ENCODE measurements at regions not wholly inside any gene's neighbourhood (a gene's known extent, or its start where the extent isn't known, plus 50 kb on each side); places are given as distances from the start of the nearest gene placed in this dataset.

GRCh38 chr20:24772667-24773066 lies 176.4 kb upstream of the CST7 start:
- Histone ChIP-seq H3K4me3 (no peak overlapping the region), H3F3A (ENCODE audit: insufficient read depth, low read depth) (peaks cover 11% of the 10 kb centered on the region; the same call in 1 of the 2 replicates), H3K27ac (no peak overlapping the region), H3K4me2 (no peak overlapping the region), H3K9me2 (ENCODE audit: insufficient read depth) (no peaks in the 10 kb centered on the region), H3K27me3 (ENCODE audit: insufficient read depth, low read depth) (no peaks in the 10 kb centered on the region), H2AFZ (no peak overlapping the region), H3K9me3 (ENCODE audit: insufficient read depth, low read depth) (peaks cover 4% of the 10 kb centered on the region; the same call in 1 of the 2 replicates), H3K36me3 (ENCODE audit: low read depth) (no peaks in the 10 kb centered on the region), H3K79me2 (ENCODE audit: low read depth) (no peaks in the 10 kb centered on the region), H3K4me1 (replicated peaks; ENCODE audit: insufficient read depth) (peaks cover 31% of the 10 kb centered on the region), H4K20me1 (ENCODE audit: insufficient read depth) (no peaks in the 10 kb centered on the region)
- intact Hi-C loops (cut with micrococcal nuclease; ENCODE audit: unreplicated experiment), result no loop called here
- no peak for TF ChIP-seq CTCF (conservative IDR thresholded peaks at IDR 0.05)
- TF ChIP-seq EZH2 (IDR thresholded peaks at IDR 0.05; ENCODE audit: low read depth), result no peak
- ChIA-PET CTCF (no interaction called here), POLR2A (ENCODE audit: unreplicated experiment) (no interaction called here)
- DNase-seq, result no peak
- BruUV-seq (replicated peaks), result no TSS peak

DNA sequence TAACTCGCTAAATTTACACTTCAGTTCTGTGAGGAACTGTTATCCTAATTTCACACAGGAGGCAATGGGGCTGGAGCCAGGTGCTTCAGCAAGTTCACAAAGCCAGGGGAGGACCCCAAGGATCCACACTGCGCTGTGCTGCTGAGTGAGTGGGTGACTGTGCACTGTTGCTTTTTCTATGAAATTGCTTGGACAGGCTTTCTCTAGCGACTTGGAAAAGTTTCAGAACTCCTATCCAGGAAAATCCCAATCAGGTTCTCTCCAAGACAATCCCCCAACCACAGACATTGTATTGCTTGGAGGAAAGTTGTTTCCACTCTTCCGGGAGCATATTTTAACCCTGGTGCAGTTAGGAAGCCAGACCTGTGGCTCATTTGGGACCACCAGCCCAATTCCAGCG lies 175.9 kb upstream of the CST7 start:
- peak overlapping the region; percentile 51 for H3K4me2 ChIP-seq
- peak overlapping the region; percentile 38 for H3K27ac ChIP-seq

DNA sequence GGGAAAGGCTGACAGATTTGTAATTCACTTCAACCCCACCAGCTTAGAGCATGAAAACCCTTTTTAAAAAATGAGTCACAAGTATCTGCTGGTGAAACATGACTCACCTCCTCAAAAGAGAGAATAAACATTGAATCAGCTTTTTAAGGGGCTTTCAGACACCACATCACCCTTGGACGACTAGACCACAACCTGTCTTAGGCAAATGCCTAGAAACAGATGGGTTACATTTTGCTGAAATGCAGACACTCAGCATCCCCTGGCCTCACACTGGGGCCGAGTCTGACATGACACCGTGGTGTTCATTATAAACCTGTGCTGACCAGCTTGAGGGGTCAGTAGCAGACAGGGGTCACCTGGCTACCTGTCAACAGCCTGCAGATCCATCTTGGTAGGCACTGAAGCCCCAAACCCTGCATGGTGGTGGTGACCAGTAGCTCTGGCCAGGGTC lies 175.3 kb upstream of the CST7 start:
- BruUV-seq (replicated peaks), result no TSS peak
- no peaks in the 10 kb centered on the region for H3K27me3 ChIP-seq (ENCODE audit: insufficient read depth, low read depth)
- peak overlapping the region; percentile 51 for H3K4me2 ChIP-seq
- intact Hi-C loops (cut with micrococcal nuclease; ENCODE audit: unreplicated experiment), result no loop called here
- no peaks in the 10 kb centered on the region for H3K79me2 ChIP-seq (ENCODE audit: low read depth)
- no peaks in the 10 kb centered on the region for H3K9me2 ChIP-seq (ENCODE audit: insufficient read depth)
- CTCF ChIA-PET, result no interaction called here
- H4K20me1 ChIP-seq (ENCODE audit: insufficient read depth), result no peaks in the 10 kb centered on the region
- no peak overlapping the region for H2AFZ ChIP-seq
- no peak overlapping the region for H3K4me3 ChIP-seq
- peak in 1 of 2 experiments; percentile 78 for DNase-seq
- no peaks in the 10 kb centered on the region for H3K36me3 ChIP-seq (ENCODE audit: low read depth)
- H3K27ac ChIP-seq, result peak overlapping the region; percentile 38
- peaks cover 4% of the 10 kb centered on the region; the same call in 1 of the 2 replicates for H3K9me3 ChIP-seq (ENCODE audit: insufficient read depth, low read depth)
- peaks cover 5% of the 10 kb centered on the region; the same call in 1 of the 2 replicates for H3F3A ChIP-seq (ENCODE audit: insufficient read depth, low read depth)
- peaks cover 23% of the 10 kb centered on the region for H3K4me1 ChIP-seq (replicated peaks; ENCODE audit: insufficient read depth)
- POLR2A ChIA-PET (ENCODE audit: unreplicated experiment), result interaction anchor here (0.6 kb wide), 1 partner anchor 624 kb away, joined by 6 read pairs; no protein-coding TSS in a partner anchor
- TF ChIP-seq EZH2 (IDR thresholded peaks at IDR 0.05; ENCODE audit: low read depth) (no peak), CTCF (conservative IDR thresholded peaks at IDR 0.05) (no peak)

More for the DNA sequence above, 175.9 kb upstream of the CST7 start:
- Histone ChIP-seq H2AFZ (no peak overlapping the region), H3K4me3 (no peak overlapping the region), H3K36me3 (ENCODE audit: low read depth) (no peaks in the 10 kb centered on the region), H3K4me1 (replicated peaks; ENCODE audit: insufficient read depth) (peaks cover 28% of the 10 kb centered on the region), H3K9me3 (ENCODE audit: insufficient read depth, low read depth) (peaks cover 4% of the 10 kb centered on the region; the same call in 1 of the 2 replicates), H3F3A (ENCODE audit: insufficient read depth, low read depth) (peaks cover 11% of the 10 kb centered on the region; the same call in 1 of the 2 replicates), H3K27me3 (ENCODE audit: insufficient read depth, low read depth) (no peaks in the 10 kb centered on the region), H4K20me1 (ENCODE audit: insufficient read depth) (no peaks in the 10 kb centered on the region), H3K9me2 (ENCODE audit: insufficient read depth) (no peaks in the 10 kb centered on the region), H3K79me2 (ENCODE audit: low read depth) (no peaks in the 10 kb centered on the region)
- ChIA-PET CTCF (no interaction called here), POLR2A (ENCODE audit: unreplicated experiment) (no interaction called here)
- intact Hi-C loops (cut with micrococcal nuclease; ENCODE audit: unreplicated experiment), result no loop called here
- DNase-seq, result no peak
- TF ChIP-seq CTCF (conservative IDR thresholded peaks at IDR 0.05) (no peak), EZH2 (IDR thresholded peaks at IDR 0.05; ENCODE audit: low read depth) (no peak)
- no TSS peak for BruUV-seq (replicated peaks)

Data from PC-9 (cell line).